SJCRH30 (cell line): ENCODE measurements at regions not wholly inside any gene's neighbourhood (a gene's known extent, or its start where the extent isn't known, plus 50 kb on each side); places are given as distances from the start of the nearest gene placed in this dataset.
A peak's percentile ranks its signal among the peaks of the same experiment; 100 is the strongest.

Experiments
- DNase-seq, 2 experiments: peaks; one replicate each; pipeline ENCODE4 v3.0.0-alpha.2; 2015 to 2020
- H3K27ac ChIP-seq: fragments of 250-450 bp; sonication (Bioruptor Pico); 2 replicates; pipeline ENCODE4 v1.5.1; 2020; ENCODE audit warnings: mild to moderate bottlenecking, moderate library complexity
- H3K27me3 ChIP-seq: fragments of 250-450 bp; sonication (Bioruptor Pico); 2 replicates; pipeline ENCODE4 v1.5.1; 2020; ENCODE audit warnings: mild to moderate bottlenecking, moderate library complexity
- H3K36me3 ChIP-seq: fragments of 250-450 bp; sonication (Bioruptor Pico); 2 replicates; pipeline ENCODE4 v1.5.1; 2020; ENCODE audit warnings: mild to moderate bottlenecking, moderate library complexity
- H3K4me1 ChIP-seq: fragments of 250-450 bp; sonication (Bioruptor Pico); 2 replicates; pipeline ENCODE4 v1.5.1; 2020; ENCODE audit warnings: mild to moderate bottlenecking, moderate library complexity
- H3K4me3 ChIP-seq: fragments of 250-450 bp; sonication (Bioruptor Pico); 2 replicates; pipeline ENCODE4 v1.5.1; 2020; ENCODE audit warnings: mild to moderate bottlenecking, moderate library complexity
- H3K9me3 ChIP-seq: fragments of 250-450 bp; sonication (Bioruptor Pico); replicated peaks from 2 replicates; pipeline ENCODE4 v1.5.1; 2020; ENCODE audit warnings: mild to moderate bottlenecking, moderate library complexity

DNA sequence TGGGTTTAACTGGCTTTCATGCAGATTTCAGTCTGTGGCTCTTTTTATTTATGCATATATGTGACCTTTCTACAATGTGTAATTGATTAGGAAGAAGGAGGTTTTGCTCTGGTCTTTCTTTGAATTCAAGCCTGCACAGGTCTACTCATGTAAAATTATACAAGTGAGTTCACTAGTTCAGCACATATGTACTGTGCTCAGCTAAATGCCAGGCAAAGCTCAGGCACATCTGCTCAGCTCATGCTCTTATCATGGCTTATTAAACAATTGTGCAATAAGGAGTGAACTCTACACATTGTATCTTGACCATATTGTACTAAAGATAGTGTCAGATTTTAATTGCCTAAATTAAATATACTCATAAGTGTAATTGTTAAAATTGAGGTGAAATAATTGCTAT is 378.4 kb downstream of the ADGRL2 start:
- DNase-seq: no peak
- no peak overlapping the region for H3K4me3 ChIP-seq
- no peaks in the 10 kb centered on the region for H3K27me3 ChIP-seq
- no peak overlapping the region for H3K27ac ChIP-seq
- no peaks in the 10 kb centered on the region for H3K4me1 ChIP-seq
- H3K9me3 ChIP-seq: no peaks in the 10 kb centered on the region
- H3K36me3 ChIP-seq: no peaks in the 10 kb centered on the region

DNA sequence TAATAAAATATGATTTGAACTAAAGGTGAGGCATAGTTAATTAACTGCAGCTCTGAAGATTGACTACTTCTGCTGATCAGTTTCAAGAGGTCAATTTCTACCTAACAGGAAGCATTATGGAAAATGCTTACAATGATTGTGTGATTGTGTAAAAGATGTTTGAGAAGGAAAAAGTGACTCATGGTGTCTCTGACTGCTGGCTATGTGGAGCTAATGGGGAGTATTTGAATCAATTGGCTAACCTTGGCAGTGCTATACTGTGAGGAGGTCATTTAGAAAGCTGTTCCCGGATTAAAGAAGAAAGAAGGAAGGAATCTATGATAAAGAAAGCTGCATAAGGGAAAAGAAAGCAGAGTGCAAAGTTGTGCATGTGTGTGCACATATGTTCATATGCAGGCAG is 376.5 kb downstream of the ADGRL2 start:
- Histone ChIP-seq H3K27me3 (no peaks in the 10 kb centered on the region), H3K4me3 (no peak overlapping the region), H3K4me1 (no peaks in the 10 kb centered on the region), H3K9me3 (no peaks in the 10 kb centered on the region), H3K36me3 (no peaks in the 10 kb centered on the region), H3K27ac (no peak overlapping the region)
- no peak for DNase-seq

DNA sequence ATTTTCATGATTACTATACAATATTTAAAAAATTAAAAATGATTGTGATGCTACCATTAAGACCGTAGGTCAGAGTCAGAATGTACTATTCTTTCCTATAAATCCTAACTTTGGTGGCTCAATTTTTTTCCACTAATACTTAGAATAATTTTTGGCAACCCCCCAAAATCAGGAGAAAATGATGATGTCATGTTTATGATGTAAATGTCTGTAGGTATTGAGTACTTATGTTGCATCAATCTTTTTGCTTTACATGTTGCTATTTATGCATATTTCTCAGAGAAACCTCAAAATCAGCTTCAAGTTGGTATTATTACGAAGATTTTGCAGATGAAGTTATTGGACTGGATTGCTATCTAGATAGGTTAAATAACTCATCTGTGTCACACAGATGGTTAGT is 371.2 kb downstream of the ADGRL2 start:
- DNase-seq: no peak
- no peak overlapping the region for H3K27ac ChIP-seq

DNA sequence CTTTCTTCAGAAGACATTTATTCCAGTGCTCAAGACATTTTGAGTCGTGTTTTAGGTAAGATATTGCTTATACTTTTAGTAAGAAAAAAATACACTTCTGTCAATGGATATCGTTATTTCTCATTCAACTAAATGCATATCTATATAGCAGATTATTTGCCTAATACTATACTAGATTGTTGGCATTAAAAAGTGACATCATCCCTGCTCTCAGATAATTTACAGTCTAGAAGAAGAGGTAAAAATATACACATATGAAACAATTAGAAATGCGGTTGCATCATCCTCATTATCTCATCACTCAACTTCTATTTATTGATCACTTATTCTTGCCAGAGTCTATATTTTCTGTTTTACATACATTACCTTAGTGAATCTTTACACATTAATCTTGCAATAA is 367.7 kb downstream of the ADGRL2 start:
- no peaks in the 10 kb centered on the region; the same call in 1 of the 2 replicates for H3K9me3 ChIP-seq
- H3K4me3 ChIP-seq: no peak overlapping the region
- H3K27me3 ChIP-seq: no peaks in the 10 kb centered on the region
- no peaks in the 10 kb centered on the region for H3K36me3 ChIP-seq
- DNase-seq: no peak
- no peak overlapping the region for H3K27ac ChIP-seq
- no peaks in the 10 kb centered on the region for H3K4me1 ChIP-seq

More for the DNA sequence above, 371.2 kb downstream of the ADGRL2 start:
- Histone ChIP-seq H3K4me1 (no peaks in the 10 kb centered on the region), H3K27me3 (no peaks in the 10 kb centered on the region), H3K36me3 (no peaks in the 10 kb centered on the region), H3K4me3 (no peak overlapping the region), H3K9me3 (no peaks in the 10 kb centered on the region; the same call in 1 of the 2 replicates)

DNA sequence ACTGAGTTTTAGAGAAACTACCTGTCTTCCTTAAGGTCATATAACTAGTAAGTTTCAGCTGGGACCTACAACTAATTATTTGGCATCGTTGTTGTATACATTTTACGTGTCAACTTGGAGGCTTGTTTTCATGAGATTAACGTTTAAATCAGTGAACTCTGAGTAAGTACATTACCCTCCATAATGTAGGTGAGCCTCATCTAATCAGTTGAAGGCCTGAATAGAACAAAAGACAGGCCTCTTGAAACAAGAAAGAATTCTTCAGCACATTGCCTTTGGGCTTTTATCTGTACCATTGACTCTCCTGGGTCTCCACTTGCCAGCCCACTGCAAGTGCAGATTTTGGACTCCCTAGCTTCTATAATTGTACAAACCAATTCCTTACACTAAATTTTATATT is 364.6 kb downstream of the ADGRL2 start:
- Histone ChIP-seq H3K9me3 (no peaks in the 10 kb centered on the region; the same call in 1 of the 2 replicates), H3K4me3 (no peak overlapping the region), H3K4me1 (peaks cover 22% of the 10 kb centered on the region), H3K27ac (no peak overlapping the region), H3K36me3 (no peaks in the 10 kb centered on the region), H3K27me3 (no peaks in the 10 kb centered on the region)
- no peak for DNase-seq

DNA sequence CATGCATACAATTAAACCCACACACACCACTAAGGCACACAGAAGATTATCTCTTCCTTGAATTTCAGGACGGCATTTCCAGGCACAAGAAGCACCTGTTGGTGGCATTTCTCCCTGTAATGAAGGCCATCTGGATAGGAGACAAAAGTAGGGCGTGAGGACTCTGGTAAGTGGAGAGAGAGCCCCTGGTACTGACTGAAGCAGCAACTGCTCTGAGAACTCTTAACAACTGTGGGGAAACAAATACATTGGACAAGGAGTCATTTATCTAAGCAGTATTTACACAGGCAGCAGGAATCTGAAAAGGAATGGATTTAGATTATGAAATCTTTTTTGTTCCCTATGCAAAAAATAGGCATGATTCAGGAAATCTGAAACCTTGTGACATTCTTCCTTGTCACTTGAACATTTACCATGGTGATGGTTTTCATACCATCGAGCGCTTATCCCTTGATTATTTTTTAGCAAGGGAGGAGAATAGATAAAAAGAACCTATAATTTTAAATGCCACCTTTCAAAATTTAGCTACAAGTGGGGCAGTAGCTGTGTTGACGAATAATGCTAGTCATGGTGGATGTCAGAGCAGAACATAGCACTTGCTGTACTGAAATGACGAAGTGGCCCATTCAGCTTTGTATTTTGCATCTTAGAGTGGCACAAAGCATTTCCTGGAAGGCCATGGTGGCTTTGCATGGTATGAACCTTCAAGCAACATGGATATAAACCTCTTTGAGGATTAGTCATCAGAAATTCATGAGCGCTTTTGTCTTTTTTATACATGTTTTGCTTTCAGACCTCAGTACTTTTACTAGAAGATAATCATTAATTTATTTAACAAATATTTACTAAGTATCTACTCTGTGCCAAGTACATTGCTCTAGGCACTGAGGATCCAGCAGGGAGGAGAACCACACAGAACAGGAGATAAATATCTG is 362.0 kb downstream of the ADGRL2 start:
- Histone ChIP-seq H3K36me3 (no peaks in the 10 kb centered on the region), H3K4me1 (peaks cover 28% of the 10 kb centered on the region), H3K27ac (peak overlapping the region; percentile 90), H3K27me3 (no peaks in the 10 kb centered on the region), H3K4me3 (peak overlapping the region; percentile 52), H3K9me3 (no peaks in the 10 kb centered on the region)
- DNase-seq: peak; percentile 87 to 97

DNA sequence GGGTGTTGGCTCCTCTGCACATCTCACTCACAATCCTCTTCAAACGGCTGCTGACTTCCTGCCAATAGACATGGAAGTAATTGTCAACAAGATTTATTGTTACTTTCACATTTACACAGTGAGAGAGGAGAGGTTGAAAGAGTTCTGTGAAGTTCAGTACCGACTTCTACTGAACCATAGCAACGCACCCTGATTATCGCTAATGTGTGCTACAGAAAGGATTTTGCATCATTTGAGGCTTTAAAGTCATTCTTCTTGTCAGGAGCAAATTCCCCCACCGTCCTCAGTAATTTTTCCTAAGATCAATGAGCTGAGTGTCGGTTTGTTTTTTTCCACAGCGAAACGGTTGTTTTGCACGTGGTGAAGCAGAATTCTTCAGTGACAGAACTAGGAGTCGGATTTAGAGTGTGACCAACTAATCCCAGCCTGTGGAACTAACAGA is 361.0 kb downstream of the ADGRL2 start:
- Histone ChIP-seq H3K27me3 (no peaks in the 10 kb centered on the region), H3K36me3 (no peaks in the 10 kb centered on the region), H3K4me1 (peaks cover 28% of the 10 kb centered on the region), H3K9me3 (no peaks in the 10 kb centered on the region), H3K27ac (peak overlapping the region; percentile 90), H3K4me3 (peak overlapping the region; percentile 52)
- peak; percentile 23 to 71 for DNase-seq

DNA sequence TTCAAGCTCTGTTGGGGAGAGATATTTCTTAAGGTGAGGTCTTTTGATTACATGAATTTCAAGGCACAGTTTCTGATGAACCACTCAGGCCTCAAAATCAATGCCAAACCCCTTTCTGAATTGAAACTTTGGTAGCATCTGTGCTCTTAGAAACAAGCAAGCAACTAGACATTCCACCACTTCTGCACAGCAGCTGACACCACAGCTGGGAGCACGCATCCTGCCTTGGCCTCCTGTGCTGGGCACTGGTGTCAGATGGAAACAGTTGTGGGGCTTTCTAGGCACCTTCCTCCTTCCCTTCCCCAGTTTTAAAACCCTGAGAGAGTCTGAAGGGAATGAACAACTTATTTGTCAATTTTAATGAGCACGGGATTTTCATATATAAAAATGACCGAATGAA is 360.2 kb downstream of the ADGRL2 start:
- Histone ChIP-seq H3K4me1 (peaks cover 28% of the 10 kb centered on the region), H3K4me3 (peak overlapping the region; percentile 52), H3K9me3 (no peaks in the 10 kb centered on the region), H3K27ac (peak overlapping the region; percentile 90), H3K27me3 (no peaks in the 10 kb centered on the region), H3K36me3 (no peaks in the 10 kb centered on the region)
- DNase-seq: peak; percentile 83 to 92

DNA sequence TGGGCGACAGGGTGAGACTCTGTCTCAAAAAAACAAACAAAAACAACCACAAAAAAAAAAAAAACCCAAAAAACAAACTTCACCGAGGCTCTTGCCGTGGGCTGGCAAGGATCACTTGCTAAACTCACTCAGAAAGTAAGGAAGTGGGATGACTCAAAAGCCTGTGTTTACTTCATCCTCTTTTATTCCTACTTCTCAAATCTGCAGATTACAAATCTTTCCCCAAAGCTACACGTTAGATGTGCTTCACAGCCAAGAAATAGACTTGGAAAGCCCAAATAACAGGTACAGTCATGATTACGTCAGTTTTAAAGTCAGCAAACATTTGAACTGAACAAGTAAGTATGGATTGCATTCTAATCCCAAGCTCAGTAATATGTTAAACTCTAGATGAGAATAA is 359.3 kb downstream of the ADGRL2 start:
- Histone ChIP-seq H3K27me3 (no peaks in the 10 kb centered on the region), H3K4me3 (no peak overlapping the region), H3K36me3 (no peaks in the 10 kb centered on the region), H3K4me1 (peaks cover 28% of the 10 kb centered on the region), H3K9me3 (no peaks in the 10 kb centered on the region), H3K27ac (peak overlapping the region; percentile 90; the same call in 1 of the 2 replicates)
- no peak for DNase-seq

DNA sequence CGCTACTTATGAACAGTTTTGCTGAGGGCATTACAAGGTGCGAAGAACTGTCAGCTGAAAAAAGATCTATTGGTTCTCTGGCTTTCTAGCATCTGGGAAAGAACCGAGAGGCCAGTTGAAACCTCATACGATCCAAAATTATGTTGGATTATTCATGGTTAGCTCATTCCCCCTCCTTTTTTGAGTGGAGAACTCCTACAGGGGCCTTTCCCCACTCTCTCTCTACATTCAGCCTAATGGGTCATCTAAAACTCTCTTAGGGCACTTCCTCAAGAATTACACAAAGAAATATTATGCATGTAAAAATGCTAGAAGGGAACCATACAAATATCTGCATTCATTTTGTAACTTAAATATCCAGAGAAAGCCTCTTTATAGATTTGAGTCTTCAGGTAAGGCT is 358.2 kb downstream of the ADGRL2 start:
- Histone ChIP-seq H3K27ac (0 out of 2 replicates have a peak overlapping the region, but pooled peaks have one; percentile 8), H3K4me3 (no peak overlapping the region), H3K27me3 (no peaks in the 10 kb centered on the region), H3K4me1 (peaks cover 28% of the 10 kb centered on the region), H3K36me3 (no peaks in the 10 kb centered on the region), H3K9me3 (no peaks in the 10 kb centered on the region)
- DNase-seq: peak in 1 of 2 experiments; percentile 79

DNA sequence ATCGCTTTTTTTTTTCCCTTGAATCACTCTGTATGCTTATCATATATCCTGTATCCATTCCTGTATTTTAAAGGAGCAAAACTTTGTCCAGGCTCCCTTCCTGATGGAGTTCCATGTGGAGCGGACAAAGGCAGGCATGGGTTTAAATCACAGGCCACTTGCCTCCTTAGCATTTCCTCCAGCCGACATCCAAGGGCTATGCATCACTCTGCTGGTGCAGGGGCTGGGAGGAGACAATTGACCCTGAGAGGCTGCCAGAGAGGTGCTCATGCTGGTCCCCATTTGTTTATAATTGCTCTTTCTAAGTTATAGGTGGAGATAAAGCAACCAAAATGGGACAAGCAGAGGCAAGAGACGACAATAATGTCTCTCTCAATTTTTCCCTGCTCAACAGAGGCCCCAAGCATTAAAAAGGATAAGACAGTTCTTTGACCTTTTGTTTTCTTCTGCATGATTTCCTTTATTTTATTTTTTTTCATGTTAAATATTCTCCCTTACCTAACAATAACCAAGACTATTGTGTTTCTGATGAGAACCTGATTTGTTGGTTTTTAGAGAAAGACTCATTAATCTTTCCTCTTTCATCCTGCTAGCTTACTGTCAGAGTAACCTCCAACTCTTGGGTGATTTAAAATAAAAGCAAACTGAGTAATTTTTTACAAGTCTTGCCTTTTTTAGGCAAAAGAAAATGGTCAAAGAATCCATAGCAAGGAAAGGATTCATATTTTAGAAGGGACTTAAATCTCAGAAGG is 353.7 kb downstream of the ADGRL2 start:
- no peaks in the 10 kb centered on the region for H3K9me3 ChIP-seq
- no peak overlapping the region for H3K27ac ChIP-seq
- no peak overlapping the region for H3K4me3 ChIP-seq

DNA sequence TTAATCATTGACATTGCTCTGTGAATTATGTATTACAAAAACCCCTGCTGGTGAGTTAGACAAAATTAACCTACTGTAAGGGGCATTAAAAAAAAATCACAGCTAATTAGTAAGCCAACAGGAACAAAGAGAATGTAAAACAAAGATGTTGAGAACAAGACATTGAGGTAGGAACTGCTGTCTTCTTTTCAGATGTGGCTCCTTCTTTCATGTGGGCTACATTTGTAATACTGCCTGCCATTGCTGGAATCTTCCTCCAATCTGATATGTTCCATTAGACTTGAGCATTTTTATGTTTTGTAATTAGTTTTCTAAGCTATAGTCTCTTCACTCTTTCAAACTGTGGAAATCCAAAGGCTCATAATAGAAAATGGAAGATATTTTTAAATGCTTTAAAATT is 353.0 kb downstream of the ADGRL2 start:
- peaks cover 24% of the 10 kb centered on the region for H3K4me1 ChIP-seq
- no peaks in the 10 kb centered on the region for H3K27me3 ChIP-seq
- no peak overlapping the region for H3K27ac ChIP-seq
- no peak for DNase-seq
- H3K4me3 ChIP-seq: no peak overlapping the region
- H3K9me3 ChIP-seq: no peaks in the 10 kb centered on the region
- H3K36me3 ChIP-seq: no peaks in the 10 kb centered on the region

More for the DNA sequence above, 353.7 kb downstream of the ADGRL2 start:
- Histone ChIP-seq H3K27me3 (no peaks in the 10 kb centered on the region), H3K4me1 (peaks cover 28% of the 10 kb centered on the region), H3K36me3 (no peaks in the 10 kb centered on the region)
- DNase-seq: no peak

DNA sequence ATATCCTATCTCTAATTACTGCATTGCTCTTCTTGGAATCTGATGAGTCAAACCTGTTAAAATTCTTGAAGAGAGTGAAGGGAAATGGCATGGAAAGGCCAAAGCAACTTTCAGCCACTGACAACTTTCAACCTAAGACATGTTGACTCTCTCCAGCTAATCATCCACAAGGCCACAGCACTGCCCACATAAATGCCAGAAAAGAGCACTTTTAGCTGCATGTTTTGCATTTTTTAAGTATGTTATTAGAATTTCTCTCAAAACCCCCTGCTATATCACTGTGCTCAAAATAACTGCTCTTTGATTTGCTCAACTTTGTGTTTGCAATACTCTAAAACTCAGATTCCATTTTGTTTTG is 352.5 kb downstream of the ADGRL2 start:
- H3K27me3 ChIP-seq: no peaks in the 10 kb centered on the region
- H3K36me3 ChIP-seq: no peaks in the 10 kb centered on the region
- no peak for DNase-seq
- H3K4me1 ChIP-seq: peaks cover 24% of the 10 kb centered on the region
- H3K9me3 ChIP-seq: no peaks in the 10 kb centered on the region
- no peak overlapping the region for H3K4me3 ChIP-seq
- H3K27ac ChIP-seq: no peak overlapping the region

DNA sequence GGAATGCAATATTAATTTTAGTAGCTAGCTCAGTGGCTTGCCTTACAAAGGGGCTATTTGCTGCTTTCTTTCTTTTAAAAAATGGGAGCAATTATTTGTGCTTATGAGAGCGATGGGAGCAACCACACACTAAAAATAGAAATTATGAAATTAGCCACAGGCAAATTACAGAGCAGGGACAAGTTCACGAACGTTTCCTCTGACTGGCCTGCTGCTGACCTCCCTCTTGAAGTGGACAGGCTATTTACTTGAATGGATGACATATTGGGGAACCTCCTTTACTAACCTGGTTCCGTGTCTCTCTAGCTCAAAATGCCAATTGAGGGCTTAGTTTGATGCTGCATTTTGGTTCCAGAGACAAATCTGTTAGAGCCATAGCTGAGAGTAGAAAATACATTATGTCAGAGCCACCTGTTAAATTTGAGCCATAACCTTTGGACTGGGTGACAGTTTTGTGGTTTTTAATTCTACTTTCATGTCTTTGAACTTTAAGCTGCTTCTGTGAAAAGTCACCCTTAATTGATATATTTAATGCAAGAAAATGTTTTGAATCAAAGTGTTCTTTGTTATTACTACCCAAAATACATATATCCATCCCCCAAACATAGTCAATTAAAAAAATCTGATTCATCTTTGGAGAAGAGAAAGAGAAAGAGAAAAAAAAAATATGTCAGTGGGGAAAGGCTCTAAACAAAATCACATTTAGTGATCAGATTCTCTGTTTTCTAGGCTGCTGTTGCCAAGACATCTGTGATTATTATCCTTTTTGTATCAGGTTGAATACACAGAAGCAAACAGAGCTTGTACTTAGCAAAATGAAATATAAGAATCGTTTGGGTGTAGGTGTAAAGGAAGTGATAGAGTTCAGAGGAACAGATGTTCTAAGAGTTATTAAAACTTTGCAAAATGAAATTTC is 351.9 kb downstream of the ADGRL2 start:
- H3K36me3 ChIP-seq: no peaks in the 10 kb centered on the region
- no peaks in the 10 kb centered on the region for H3K9me3 ChIP-seq
- H3K4me1 ChIP-seq: peaks cover 24% of the 10 kb centered on the region
- peak; percentile 21 to 63 for DNase-seq
- peak overlapping the region; percentile 7; the same call in 1 of the 2 replicates for H3K4me3 ChIP-seq
- no peaks in the 10 kb centered on the region for H3K27me3 ChIP-seq
- H3K27ac ChIP-seq: peak overlapping the region; percentile 34
